ENCODE measurements at regions not wholly inside any gene's neighbourhood (a gene's known extent, or its start where the extent isn't known, plus 50 kb on each side); places are given as distances from the start of the nearest gene placed in this dataset.

GRCh38 chr20:52752023-52752422, 220.1 kb upstream of the TSHZ2 start:
- no peak for TF ChIP-seq EZH2phosphoT487 (IDR thresholded peaks at IDR 0.05; ENCODE audit: borderline replicate concordance)
- no peak overlapping the region for H2AFZ ChIP-seq (ENCODE audit: low read length)
- H3K9me3 ChIP-seq (ENCODE audit: insufficient read depth, low read depth, low read length), result no peaks in the 10 kb centered on the region
- H3K9ac ChIP-seq (ENCODE audit: low read depth, low read length, poor library complexity, severe bottlenecking), result no peak overlapping the region
- no peak overlapping the region for H3K4me2 ChIP-seq (ENCODE audit: low read depth, low read length, poor library complexity, severe bottlenecking)
- H3K79me2 ChIP-seq (ENCODE audit: insufficient read depth, low read length), result no peaks in the 10 kb centered on the region
- H3K4me1 ChIP-seq (ENCODE audit: insufficient read depth, low read length, poor library complexity, severe bottlenecking), result no peaks in the 10 kb centered on the region
- no peak overlapping the region for H3K4me3 ChIP-seq (ENCODE audit: low read length, poor library complexity, severe bottlenecking)
- H3K27me3 ChIP-seq (ENCODE audit: insufficient read depth, low read length, poor library complexity, severe bottlenecking), result no peaks in the 10 kb centered on the region
- no peaks in the 10 kb centered on the region for H3F3A ChIP-seq (ENCODE audit: low read depth)
- no peaks in the 10 kb centered on the region for H3K36me3 ChIP-seq (ENCODE audit: insufficient read depth, low read length)
- H4K20me1 ChIP-seq (ENCODE audit: insufficient read depth, low read length, poor library complexity, severe bottlenecking), result no peaks in the 10 kb centered on the region
- H3K9me2 ChIP-seq (replicated peaks; ENCODE audit: low read depth, low read length), result no peaks in the 10 kb centered on the region

GRCh38 chr20:52751571-52751970, 220.6 kb upstream of the TSHZ2 start:
- Histone ChIP-seq H3F3A (ENCODE audit: low read depth) (no peaks in the 10 kb centered on the region), H3K27me3 (ENCODE audit: insufficient read depth, low read length, poor library complexity, severe bottlenecking) (no peaks in the 10 kb centered on the region), H3K4me2 (ENCODE audit: low read depth, low read length, poor library complexity, severe bottlenecking) (no peak overlapping the region), H4K20me1 (ENCODE audit: insufficient read depth, low read length, poor library complexity, severe bottlenecking) (no peaks in the 10 kb centered on the region), H3K79me2 (ENCODE audit: insufficient read depth, low read length) (no peaks in the 10 kb centered on the region), H2AFZ (ENCODE audit: low read length) (no peak overlapping the region), H3K9me2 (replicated peaks; ENCODE audit: low read depth, low read length) (no peaks in the 10 kb centered on the region), H3K9me3 (ENCODE audit: insufficient read depth, low read depth, low read length) (no peaks in the 10 kb centered on the region), H3K4me1 (ENCODE audit: insufficient read depth, low read length, poor library complexity, severe bottlenecking) (no peaks in the 10 kb centered on the region), H3K36me3 (ENCODE audit: insufficient read depth, low read length) (no peaks in the 10 kb centered on the region), H3K9ac (ENCODE audit: low read depth, low read length, poor library complexity, severe bottlenecking) (no peak overlapping the region), H3K4me3 (ENCODE audit: low read length, poor library complexity, severe bottlenecking) (no peak overlapping the region)
- TF ChIP-seq EZH2phosphoT487 (IDR thresholded peaks at IDR 0.05; ENCODE audit: borderline replicate concordance), result no peak
- TF ChIP-seq CTCF (conservative IDR thresholded peaks at IDR 0.05; ENCODE audit: low read length), result no peak

GRCh38 chr20:52749938-52750337, 222.2 kb upstream of the TSHZ2 start:
- TF ChIP-seq EZH2phosphoT487 (IDR thresholded peaks at IDR 0.05; ENCODE audit: borderline replicate concordance) (no peak), CTCF (conservative IDR thresholded peaks at IDR 0.05; ENCODE audit: low read length) (no peak)

GRCh38 chr20:52748990-52749389, 223.2 kb upstream of the TSHZ2 start:
- Histone ChIP-seq H2AFZ (ENCODE audit: low read length) (no peak overlapping the region), H4K20me1 (ENCODE audit: insufficient read depth, low read length, poor library complexity, severe bottlenecking) (no peaks in the 10 kb centered on the region), H3K9me2 (replicated peaks; ENCODE audit: low read depth, low read length) (no peaks in the 10 kb centered on the region), H3K36me3 (ENCODE audit: insufficient read depth, low read length) (no peaks in the 10 kb centered on the region), H3K27me3 (ENCODE audit: insufficient read depth, low read length, poor library complexity, severe bottlenecking) (no peaks in the 10 kb centered on the region), H3F3A (ENCODE audit: low read depth) (no peaks in the 10 kb centered on the region), H3K4me2 (ENCODE audit: low read depth, low read length, poor library complexity, severe bottlenecking) (no peak overlapping the region), H3K4me3 (ENCODE audit: low read length, poor library complexity, severe bottlenecking) (no peak overlapping the region), H3K79me2 (ENCODE audit: insufficient read depth, low read length) (no peaks in the 10 kb centered on the region), H3K9me3 (ENCODE audit: insufficient read depth, low read depth, low read length) (no peaks in the 10 kb centered on the region), H3K4me1 (ENCODE audit: insufficient read depth, low read length, poor library complexity, severe bottlenecking) (no peaks in the 10 kb centered on the region), H3K9ac (ENCODE audit: low read depth, low read length, poor library complexity, severe bottlenecking) (no peak overlapping the region)
- no peak for TF ChIP-seq EZH2phosphoT487 (IDR thresholded peaks at IDR 0.05; ENCODE audit: borderline replicate concordance)
- TF ChIP-seq CTCF (conservative IDR thresholded peaks at IDR 0.05; ENCODE audit: low read length), result no peak

More at GRCh38 chr20:52749938-52750337, 222.2 kb upstream of the TSHZ2 start:
- Histone ChIP-seq H3K36me3 (ENCODE audit: insufficient read depth, low read length) (no peaks in the 10 kb centered on the region), H4K20me1 (ENCODE audit: insufficient read depth, low read length, poor library complexity, severe bottlenecking) (no peaks in the 10 kb centered on the region), H3K79me2 (ENCODE audit: insufficient read depth, low read length) (no peaks in the 10 kb centered on the region), H3K4me1 (ENCODE audit: insufficient read depth, low read length, poor library complexity, severe bottlenecking) (no peaks in the 10 kb centered on the region), H3K9ac (ENCODE audit: low read depth, low read length, poor library complexity, severe bottlenecking) (no peak overlapping the region), H3K4me2 (ENCODE audit: low read depth, low read length, poor library complexity, severe bottlenecking) (no peak overlapping the region), H2AFZ (ENCODE audit: low read length) (no peak overlapping the region), H3K9me3 (ENCODE audit: insufficient read depth, low read depth, low read length) (no peaks in the 10 kb centered on the region), H3F3A (ENCODE audit: low read depth) (no peaks in the 10 kb centered on the region), H3K4me3 (ENCODE audit: low read length, poor library complexity, severe bottlenecking) (no peak overlapping the region), H3K27me3 (ENCODE audit: insufficient read depth, low read length, poor library complexity, severe bottlenecking) (no peaks in the 10 kb centered on the region), H3K9me2 (replicated peaks; ENCODE audit: low read depth, low read length) (no peaks in the 10 kb centered on the region)
